ENCODE measurements at regions not wholly inside any gene's neighbourhood (a gene's known extent, or its start where the extent isn't known, plus 50 kb on each side); places are given as distances from the start of the nearest gene placed in this dataset.
A peak's percentile ranks its signal among the peaks of the same experiment; 100 is the strongest.

DNA sequence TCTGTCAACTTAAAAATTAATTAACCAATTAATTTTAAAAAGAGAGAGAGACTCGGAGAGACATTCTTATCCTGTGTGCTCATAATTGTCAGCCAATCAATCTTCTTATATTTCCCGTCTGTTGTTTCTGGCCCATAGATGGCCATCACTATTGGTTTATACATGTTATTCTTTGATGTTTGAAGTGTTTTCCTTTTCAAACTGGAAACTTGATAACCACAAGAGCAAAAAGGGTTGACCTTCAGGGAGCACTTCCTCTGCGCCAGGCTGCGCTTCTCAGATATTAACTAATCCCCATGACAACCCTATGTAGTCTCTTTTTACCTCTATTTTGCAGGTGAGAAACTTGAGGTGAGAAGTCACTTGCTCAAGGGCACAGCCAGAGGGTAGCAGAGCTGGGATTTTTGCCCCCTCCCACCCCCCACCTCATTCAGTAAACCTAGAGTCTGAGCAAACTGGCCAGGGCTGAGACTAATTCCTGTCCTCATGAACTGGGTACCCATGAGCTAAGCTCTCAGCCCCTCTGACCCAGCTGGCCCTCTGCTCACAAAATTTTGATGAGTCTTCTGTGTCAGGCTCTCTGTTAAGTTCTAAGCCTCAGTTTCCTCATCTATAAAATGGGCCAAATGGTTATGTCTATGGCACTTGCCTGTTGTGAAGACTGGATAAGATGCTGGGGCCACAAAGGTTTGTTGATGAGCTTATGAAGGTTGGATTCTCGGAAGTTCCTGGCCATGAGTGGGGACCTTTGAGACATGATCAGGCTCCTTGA lies 86.0 kb upstream of the SH3PXD2B start:
- no peak overlapping the region for H3K27ac ChIP-seq
- ATAC-seq (no peak), DNase-seq (peak in 1 of 5 donors; percentile 7)
- peaks cover 0 to 8% (median 0%) of the 10 kb centered on the region in 12 donors for H3K9me3 ChIP-seq
- TF ChIP-seq CTCF (IDR thresholded peaks at IDR 0.05) (no peak), POLR2A (IDR thresholded peaks at IDR 0.05) (no peak)
- no peak overlapping the region for H3K4me3 ChIP-seq
- H3K27me3 ChIP-seq, result no peaks in the 10 kb centered on the region
- no peaks in the 10 kb centered on the region for H3K36me3 ChIP-seq
- intact Hi-C loops (cut with DNase I), result no loop called here
- peaks cover 0 to 13% (median 8%) of the 10 kb centered on the region in 12 donors for H3K4me1 ChIP-seq
- WGBS, 4 donors, result 93 to 96% (median 95%) methylated on average over 5 of the region's 5 CpGs

DNA sequence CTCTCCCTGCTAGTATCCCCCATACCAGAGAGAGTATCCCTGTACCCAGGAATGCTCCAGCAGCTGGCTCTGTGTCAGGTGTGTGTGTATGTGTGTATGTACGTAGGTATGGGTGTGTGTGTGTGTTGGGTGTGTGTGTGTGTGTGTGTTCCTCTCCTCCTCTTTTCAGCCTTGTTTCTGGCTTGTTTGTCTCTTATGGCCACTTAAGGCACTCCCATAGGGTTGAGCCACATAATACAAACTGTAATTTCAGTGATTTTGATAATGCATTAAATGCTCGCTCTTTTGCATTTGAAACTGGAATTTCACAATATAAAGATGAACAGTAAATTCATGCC lies 80.8 kb upstream of the SH3PXD2B start:
- ATAC-seq (peak in 1 of 4 donors; percentile 5), DNase-seq (no peak)
- Histone ChIP-seq H3K36me3 (no peaks in the 10 kb centered on the region), H3K4me1 (peaks cover 10 to 43% (median 25%) of the 10 kb centered on the region in 12 donors), H3K27ac (peak overlapping the region in 3 of 12 donors; percentile 67 to 81 (median 79)), H3K9me3 (peaks cover 0 to 8% (median 0%) of the 10 kb centered on the region in 12 donors), H3K4me3 (no peak overlapping the region), H3K27me3 (no peaks in the 10 kb centered on the region)
- intact Hi-C loops (cut with DNase I), result no loop called here
- TF ChIP-seq CTCF (IDR thresholded peaks at IDR 0.05) (no peak), POLR2A (IDR thresholded peaks at IDR 0.05) (no peak)
- 73 to 100% (median 92%) methylated on average over 2 of the region's 2 CpGs for WGBS, 4 donors

DNA sequence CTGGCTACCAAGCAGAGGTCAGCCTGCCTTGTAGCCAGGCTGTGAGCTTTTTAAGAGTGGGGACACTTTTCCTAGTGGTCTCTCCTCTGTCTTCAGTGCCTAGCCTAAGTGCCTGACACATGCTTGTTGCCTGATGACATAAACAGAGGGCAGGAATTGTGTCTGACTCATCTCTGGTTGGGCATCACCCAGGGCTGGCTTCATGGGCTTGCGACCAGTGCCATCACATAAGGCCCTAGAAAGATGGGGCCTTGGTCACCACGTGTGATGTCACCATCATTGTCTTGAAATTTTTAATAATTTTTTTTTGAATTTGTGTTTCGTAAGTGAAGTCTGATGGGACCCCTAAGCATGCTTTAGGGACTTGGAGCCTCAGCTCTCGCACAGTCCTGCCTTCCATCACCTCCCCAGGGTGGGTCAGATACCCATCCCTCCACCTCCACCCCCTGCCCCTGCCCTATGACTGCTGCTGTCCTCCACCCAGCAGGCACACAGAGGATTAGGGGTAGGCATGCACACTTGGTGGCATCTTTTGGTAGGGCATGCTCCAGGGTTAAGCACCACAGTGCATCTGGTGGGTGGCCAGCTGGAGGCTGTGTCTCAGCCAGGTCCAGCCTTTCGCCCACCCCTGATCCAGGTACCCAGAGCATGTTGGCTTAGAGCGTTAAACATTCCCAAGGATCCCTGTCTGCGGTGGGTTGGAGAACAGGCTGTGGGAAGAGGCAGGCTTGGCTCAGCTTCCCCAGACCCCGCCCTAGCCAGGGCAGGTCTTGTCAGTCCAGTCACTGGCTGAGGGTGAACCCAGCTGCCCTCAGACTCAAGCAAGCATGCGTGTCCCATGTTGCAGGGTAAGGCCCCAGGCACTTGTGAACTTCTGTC lies 80.1 kb upstream of the SH3PXD2B start:
- ATAC-seq (peak; percentile 39 to 73 (median 66)), DNase-seq (peak in 1 of 5 donors; percentile 14)
- no peaks in the 10 kb centered on the region for H3K27me3 ChIP-seq
- no peak overlapping the region for H3K4me3 ChIP-seq
- H3K36me3 ChIP-seq, result no peaks in the 10 kb centered on the region
- no peak for TF ChIP-seq CTCF (IDR thresholded peaks at IDR 0.05)
- TF ChIP-seq POLR2A (IDR thresholded peaks at IDR 0.05), result no peak
- intact Hi-C loops (cut with DNase I), result loop anchor here in 1 of 10 donors (5.0 kb wide), 1 partner anchor 47 kb away; no protein-coding TSS in a partner anchor
- peaks cover 0 to 8% (median 0%) of the 10 kb centered on the region in 12 donors for H3K9me3 ChIP-seq
- peaks cover 10 to 43% (median 25%) of the 10 kb centered on the region in 12 donors for H3K4me1 ChIP-seq
- WGBS, 4 donors, result 77 to 91% (median 84%) methylated on average over 8 to 9 of the region's 9 CpGs
- H3K27ac ChIP-seq, result peak overlapping the region; percentile 45 to 88 (median 72)
